AG10803 (cell line): ENCODE measurements at regions not wholly inside any gene's neighbourhood (a gene's known extent, or its start where the extent isn't known, plus 50 kb on each side); places are given as distances from the start of the nearest gene placed in this dataset.

ENCODE experiments used
- DNase-seq: peaks from one replicate; pipeline ENCODE4 v3.0.0; 2010; ENCODE audit warnings: low read depth
- H3K4me3 ChIP-seq: 2 replicates; pipeline ENCODE4 v1.5.1; 2011; ENCODE audit warnings: mild to moderate bottlenecking, low read length, control low read depth
- CTCF ChIP-seq: conservative IDR thresholded peaks from 2 replicates; pipeline ENCODE4 v1.5.1; 2011; ENCODE audit warnings: mild to moderate bottlenecking, low read length, control low read depth, inconsistent platforms

GRCh38 chr10:64062793-64063192 is 541.6 kb downstream of the REEP3 start:
- no peak for DNase-seq
- no peak for TF ChIP-seq CTCF
- no peak overlapping the region for H3K4me3 ChIP-seq

GRCh38 chr10:64067009-64067606 is 545.9 kb downstream of the REEP3 start:
- no peak for TF ChIP-seq CTCF
- H3K4me3 ChIP-seq: no peak overlapping the region
- no peak for DNase-seq

- no peak for TF ChIP-seq CTCF
- H3K4me3 ChIP-seq: no peak overlapping the region
- DNase-seq: no peak
Measured at GRCh38 chr10:64067859-64068258, 546.7 kb downstream of the REEP3 start.

- no peak for TF ChIP-seq CTCF
- H3K4me3 ChIP-seq: no peak overlapping the region
- no peak for DNase-seq
Measured at GRCh38 chr10:64070241-64070640, 549.0 kb downstream of the REEP3 start.

GRCh38 chr10:64071218-64071617 is 550.0 kb downstream of the REEP3 start:
- peak; percentile 38 for DNase-seq
- no peak for TF ChIP-seq CTCF
- H3K4me3 ChIP-seq: no peak overlapping the region

GRCh38 chr10:64075604-64076003 is 554.4 kb downstream of the REEP3 start:
- H3K4me3 ChIP-seq: no peak overlapping the region
- no peak for DNase-seq
- no peak for TF ChIP-seq CTCF

GRCh38 chr10:64076322-64076940 is 555.2 kb downstream of the REEP3 start:
- DNase-seq: no peak
- TF ChIP-seq CTCF: no peak

More at GRCh38 chr10:64076322-64076940, 555.2 kb downstream of the REEP3 start:
- H3K4me3 ChIP-seq: no peak overlapping the region
